HG03520 (cell line): ENCODE measurements at regions not wholly inside any gene's neighbourhood (a gene's known extent, or its start where the extent isn't known, plus 50 kb on each side); places are given as distances from the start of the nearest gene placed in this dataset.

Source experiments
- ATAC-seq: cut with Tn5 transposase; IDR thresholded peaks from one replicate; pipeline ENCODE4 v1.9.1; 2021; ENCODE audit warnings: mild to moderate bottlenecking, moderate library complexity; ENCODE audit not compliant: unreplicated experiment

DNA sequence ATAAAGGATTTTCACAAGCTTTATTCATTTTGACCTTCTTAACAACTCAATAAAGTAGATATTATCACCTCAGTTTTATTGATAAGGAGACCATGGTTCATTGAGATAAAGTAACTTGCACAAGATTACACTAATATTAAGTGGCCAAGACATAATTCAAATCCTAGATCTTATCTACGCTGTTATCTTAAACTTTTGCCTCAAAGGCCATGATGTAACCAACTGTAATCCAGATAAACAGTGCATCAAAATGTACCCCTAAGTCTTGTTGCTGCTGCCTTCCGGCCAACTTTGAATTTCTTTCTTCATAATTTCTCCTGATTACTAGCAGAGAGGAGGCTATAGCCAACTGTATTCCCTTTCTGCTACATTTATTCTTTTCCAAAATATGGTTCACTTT is 1094.8 kb upstream of the PIK3C3 start:
- no peak for ATAC-seq

DNA sequence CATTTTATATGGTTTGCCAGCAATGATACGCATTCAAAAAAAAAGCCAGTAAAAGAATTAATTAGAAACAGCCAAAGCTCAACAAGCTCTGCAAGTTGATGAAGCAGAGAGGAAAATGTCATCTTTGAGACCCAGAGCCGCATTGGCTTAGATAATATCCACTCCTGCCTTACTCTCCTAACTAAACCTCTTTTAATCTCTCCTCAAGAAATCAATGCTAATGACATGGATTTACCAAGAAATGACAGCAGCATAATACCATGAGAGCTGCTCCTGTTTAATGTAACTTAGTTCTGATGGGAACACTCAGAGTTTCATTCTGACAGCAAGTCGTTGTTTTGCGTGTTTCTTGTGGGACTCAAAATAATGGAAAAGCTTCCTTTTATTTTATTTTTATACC is 1099.4 kb upstream of the PIK3C3 start:
- no peak for ATAC-seq

DNA sequence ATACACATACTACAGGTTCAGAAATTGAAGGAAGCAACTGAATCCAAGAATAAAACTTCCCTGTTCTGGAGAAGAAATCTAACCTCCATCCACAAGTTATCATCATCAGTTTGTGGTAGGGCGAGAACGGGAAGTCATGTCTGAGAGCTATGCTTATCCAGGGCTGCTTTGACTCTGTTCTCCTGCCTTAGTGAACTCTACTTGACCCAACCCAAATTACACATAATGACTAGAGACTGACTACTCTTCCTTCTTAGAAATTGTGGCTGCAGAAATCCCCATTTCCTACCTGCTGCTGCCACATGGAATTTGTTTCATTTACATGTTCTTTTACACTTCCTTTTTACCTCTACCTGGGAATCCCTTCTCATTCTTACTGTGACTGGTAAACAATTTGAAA is 1102.6 kb upstream of the PIK3C3 start:
- no peak for ATAC-seq

DNA sequence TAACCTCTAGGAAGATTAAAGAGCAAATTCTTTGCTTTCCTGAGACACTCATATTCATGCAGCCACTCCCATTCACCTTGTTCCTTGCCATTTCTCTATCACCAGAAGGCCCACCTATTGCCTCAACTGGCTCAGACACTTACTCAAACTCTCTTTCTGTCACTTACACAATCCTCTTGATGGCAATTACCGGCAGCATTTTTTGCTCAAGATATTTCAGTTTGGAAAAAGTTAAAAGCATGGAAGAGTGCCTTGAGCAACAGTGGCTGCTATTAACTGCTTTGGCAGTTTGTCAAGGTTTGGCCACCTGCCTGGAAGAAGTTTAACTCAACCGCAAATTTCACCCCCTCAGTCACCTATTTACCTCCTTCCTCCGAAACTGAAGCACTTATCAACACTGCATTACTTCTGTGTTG is 1104.0 kb upstream of the PIK3C3 start:
- no peak for ATAC-seq

DNA sequence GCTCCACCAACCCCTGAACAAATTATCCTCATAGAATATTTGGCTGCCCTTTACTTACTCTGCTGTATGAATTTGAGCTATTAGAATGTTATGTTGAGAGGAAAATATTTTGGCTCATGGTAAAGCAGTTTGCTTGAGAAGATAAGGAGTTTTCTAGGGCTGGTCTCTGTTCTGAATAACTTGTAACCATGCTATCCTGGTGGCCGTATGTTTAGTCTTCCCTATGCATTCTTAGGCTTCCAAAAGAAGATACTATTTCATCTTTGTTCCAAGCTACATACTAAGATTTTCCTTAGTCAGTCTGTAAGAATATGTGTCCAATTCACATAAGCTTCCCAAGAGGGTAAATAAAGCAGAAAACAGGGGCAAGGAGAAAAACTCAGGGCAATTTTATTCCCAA is 1105.1 kb upstream of the PIK3C3 start:
- ATAC-seq, result no peak

DNA sequence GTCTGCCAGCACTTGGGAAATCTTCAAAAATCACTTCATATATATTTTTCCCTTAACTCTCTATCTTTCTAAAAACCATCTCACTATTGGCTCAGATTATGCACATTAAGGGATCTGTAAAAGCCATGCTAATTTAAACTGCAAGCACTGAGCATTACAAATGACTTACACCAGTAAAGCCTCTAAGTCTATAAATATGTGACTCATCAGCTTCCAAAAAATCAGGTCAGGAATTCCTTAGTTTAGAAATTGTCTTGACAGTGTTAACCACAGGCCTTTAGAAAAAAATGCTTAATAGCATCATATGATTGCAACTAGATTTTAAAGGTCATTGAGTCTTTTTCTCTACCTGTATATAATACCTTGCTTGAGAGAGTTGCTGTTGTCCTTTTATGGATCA is 1113.6 kb upstream of the PIK3C3 start:
- no peak for ATAC-seq

DNA sequence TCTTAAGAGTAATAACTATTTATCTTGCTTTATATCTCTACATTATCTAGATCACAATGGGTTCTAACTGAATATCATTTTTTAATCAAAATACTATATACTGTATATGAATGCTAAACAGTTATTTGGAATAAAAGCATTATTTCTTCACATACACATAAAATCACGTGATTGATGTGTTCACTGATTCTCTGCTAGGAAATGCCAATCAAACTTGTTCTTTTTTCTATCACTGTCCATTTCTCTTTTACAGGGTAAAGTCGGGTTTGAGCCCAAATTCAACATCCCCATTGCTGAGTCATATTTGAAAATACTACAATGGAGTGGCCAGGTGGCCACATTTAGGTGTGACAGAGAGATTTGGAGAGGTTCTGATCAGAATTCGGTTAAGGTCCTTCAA is 1114.0 kb upstream of the PIK3C3 start:
- ATAC-seq, result no peak

DNA sequence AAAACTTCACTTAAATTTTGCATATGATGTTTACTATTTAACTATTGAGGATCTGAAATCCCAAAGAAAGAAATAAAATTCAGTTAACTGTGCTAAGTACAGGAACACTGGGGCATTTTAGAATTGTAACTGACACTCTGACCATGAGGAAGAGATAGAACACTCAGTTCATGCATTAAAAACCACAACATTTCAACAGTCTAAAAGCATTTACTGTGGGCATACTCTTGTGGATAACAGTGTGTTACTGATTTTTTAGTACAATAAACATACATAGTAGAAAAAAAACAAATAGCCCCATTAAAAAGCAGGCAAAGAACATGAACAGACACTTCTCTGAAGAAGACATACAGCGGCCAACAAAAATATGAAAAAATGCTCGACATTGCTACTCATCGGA is 1122.7 kb upstream of the PIK3C3 start:
- ATAC-seq, result no peak

DNA sequence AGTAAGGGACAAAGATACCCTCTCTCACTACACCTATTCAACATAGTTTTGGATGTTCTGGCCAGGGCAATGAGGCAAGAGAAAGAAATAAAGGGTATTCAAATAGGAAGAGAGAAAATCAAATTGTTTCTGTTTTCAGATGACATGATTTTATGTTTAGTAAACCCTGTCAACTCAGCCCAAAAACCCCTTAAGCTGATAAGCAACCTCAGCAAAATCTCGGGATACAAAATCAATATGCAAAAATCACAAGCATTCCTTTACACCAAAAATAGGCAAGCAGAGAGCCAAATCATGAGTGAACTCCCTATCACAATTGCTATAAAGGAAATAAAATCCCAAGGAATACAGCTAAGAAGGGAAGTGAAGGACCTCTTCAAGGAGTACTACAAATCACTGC is 1130.7 kb upstream of the PIK3C3 start:
- ATAC-seq, result no peak

DNA sequence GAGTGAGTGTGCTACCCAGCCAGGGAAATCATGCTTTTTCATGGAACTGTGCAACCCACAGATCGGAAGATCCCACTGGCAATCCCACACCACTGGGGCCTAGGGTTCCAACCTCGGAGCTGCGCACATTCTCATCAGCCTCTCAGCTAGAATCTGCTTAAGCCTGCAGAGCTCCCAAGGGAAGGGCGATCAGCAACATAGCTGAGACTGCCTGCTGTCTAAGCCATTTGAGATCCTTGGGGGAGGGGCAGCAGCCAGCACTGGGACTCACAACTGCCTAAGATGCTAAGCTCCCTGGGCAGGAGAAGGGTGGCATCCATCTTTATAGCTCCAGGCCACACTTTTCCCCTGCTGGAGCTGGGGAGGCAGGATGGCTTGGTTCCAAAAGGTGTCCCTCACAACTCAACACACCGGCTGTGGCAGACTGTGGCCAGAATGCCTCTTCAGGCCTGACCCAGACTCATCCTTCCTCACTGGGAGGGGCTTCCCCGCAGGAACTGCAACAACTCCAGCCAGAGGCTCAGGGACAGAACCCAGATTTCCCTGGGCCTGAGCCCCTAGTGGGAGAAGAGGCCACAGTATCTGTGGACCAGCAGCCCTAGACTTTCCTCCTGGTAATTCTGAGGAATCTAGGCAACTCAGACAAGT is 1133.3 kb upstream of the PIK3C3 start:
- ATAC-seq, result no peak

DNA sequence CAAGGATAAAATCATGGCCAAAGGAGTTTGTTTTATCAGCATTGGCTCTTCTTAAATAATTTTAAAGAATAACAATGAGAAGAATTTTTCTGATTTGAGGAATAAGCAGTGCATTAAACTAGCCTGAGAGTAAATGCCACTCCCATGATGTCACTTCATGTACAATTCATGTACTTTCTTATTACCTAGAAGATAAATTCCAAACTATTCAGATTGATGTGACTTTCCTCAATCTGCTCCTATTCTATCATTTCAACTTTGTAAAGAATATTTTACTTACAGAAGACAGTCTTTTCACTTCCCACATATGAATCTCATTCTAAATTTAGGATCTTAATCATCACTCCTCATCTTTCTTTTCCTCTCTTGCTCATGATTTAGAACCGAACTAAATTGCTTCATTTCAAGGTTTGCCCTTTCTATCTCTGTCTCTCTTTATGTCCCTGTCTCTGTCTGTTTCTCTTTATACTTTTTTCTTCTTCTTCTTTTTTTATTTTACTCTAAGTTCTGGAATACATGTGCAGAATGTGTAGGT is 1142.0 kb upstream of the PIK3C3 start:
- no peak for ATAC-seq

DNA sequence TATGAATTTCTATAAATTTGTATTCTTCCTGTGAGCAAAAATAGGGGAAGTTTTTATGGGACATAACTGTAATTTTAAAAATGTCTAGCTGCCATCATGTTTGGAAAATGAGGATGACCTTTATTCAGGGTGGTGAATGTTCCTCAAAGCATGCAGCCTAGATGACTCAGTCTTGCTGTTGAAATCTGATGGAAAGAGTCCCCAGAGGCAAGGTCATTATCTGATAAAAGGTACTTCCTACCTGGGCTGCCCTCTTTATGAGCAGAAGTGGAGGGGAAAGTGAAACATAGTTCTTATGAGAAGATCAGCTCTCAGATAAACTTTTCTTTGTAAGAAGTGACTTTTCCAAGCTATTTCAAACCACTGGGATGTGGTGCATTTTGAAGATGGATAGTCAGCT is 1144.7 kb upstream of the PIK3C3 start:
- ATAC-seq, result no peak

DNA sequence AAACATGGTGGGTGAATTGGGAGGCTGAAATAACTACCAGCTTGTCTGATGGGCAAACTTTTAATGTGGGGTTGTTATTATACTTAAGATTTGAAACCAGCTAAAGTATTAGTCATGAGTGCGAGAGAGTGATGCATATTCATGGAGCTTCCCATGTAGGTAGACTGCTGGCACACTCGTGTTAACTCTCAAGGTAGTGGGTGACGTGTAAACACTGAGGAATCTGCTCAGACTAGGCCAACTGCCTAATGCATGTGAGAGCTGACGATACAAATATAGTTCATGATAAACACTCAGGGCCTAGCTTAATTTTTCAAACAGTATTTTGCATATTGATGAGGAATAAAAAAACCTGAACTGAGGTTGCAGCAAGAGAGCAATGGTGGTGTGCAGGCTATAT is 1165.7 kb upstream of the PIK3C3 start:
- ATAC-seq, result no peak

DNA sequence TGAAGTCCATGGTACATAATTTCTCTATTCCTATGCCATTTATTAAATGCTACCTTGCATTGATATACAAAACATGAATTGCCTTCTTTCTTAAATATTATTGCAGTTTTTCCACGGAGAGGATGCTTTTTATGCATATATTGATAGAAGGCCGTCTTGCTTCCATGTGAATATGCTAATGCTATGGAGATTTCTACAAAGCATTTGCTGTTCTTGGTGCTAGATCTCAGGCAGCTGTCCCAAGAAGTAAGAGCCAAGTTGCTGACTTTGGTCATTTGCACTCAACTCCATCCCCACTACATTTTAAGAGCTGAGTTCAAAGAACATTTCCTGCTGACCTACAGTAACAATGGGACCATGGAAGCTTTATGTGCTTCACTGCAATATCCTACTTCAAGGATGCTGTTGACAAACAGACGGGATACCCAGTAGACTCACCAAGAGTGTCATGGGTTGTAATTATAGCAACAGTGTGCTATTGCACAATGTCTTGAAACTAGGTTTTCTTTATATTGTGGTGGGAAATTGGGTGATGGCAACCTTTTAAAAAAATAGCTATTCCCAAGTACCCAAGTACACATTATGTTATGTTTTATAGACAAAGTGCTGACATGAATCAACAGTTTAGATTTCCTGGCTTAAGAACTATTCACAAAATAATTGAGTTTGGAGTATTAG is 1172.4 kb upstream of the PIK3C3 start:
- ATAC-seq, result no peak

DNA sequence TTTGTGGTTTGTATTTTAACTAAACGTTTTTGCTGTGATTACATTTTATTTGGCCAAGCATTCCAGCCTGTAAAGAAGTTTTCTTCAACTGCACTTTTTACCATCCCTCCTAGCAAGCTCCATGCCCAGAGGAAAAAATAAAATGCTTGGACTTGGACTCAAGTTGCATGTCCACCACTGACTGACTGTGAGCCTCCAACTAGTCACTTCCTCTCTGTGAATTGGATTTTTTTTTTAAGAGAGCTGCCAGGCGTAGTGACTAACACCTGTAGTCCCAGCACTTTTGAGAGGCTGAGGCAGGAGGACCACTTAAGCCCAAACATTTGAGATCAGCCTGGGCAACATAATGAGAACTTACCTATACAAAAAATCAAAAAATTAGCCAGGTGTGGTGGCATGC is 1185.2 kb upstream of the PIK3C3 start:
- ATAC-seq, result no peak

DNA sequence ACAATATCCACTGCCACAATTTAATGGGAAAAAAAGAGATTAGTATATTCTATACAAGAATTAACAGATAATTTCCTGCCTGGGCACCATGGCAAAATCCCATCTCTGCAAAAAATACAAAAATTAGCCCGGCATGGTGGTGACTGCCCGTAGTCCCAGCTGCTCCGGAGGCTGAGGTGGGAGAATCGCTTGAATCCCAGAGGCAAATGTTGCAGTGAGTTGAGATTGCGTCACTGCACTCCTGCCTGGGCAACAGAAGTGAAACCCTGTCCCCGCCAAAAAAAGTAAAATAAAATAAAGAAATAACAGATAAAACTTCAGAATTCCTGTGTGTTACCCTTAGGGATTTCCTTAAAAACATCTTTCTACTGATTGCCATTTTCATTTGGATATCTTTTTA is 1194.8 kb upstream of the PIK3C3 start:
- no peak for ATAC-seq

DNA sequence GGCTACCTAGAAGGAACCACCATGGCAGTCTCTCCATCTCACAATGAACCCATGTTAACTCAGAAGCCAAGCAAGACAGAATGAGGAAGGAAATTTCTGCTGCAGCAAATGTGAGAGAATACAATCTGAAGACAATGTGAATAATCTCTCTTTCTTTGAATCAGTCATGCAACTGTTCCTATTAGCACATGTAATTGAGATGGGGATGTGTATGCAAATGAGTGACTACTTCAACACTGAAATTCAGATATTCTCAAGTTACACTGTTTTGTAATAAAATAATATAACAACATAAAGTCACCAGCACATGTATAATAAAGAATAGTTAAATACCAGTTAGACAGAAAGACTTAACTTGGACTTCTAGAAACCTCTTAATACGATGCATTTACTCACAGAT is 1200.6 kb upstream of the PIK3C3 start:
- no peak for ATAC-seq

DNA sequence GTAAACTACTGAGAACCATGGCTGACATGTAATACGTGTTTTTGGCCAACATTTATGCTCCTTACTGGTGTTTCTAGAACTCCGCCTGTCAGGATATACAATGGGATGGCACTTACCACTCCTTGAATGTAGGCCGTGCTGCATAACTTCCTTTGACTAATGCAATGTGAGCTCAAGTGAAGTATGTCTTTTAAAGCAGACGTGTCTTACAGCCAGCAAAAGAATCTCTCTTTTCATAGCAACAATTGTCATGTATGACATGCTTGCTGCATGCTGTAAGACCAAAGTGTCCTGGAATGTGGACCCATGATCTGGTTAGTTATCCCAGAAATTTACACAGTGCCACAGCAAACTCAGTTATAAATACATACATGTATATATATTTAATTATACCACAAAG is 1202.7 kb upstream of the PIK3C3 start:
- no peak for ATAC-seq

DNA sequence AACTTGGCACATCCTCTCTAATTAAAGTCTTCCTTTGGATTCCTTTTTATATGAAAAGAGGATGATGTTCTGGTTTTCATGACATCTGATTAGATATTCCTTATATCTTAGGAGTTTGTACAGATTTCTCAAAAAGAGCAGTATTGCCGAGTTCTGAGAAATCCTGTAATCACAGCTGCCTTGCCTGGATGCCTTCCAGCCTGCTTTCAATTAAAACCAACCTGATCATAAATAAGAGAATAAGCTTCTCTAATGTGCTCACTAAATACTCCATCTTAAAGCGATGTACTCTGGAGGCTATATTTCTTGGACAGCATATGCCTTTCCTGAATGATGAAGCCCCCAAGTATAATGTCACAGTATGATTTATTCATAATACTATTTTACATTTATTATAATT is 1203.8 kb upstream of the PIK3C3 start:
- ATAC-seq, result no peak

DNA sequence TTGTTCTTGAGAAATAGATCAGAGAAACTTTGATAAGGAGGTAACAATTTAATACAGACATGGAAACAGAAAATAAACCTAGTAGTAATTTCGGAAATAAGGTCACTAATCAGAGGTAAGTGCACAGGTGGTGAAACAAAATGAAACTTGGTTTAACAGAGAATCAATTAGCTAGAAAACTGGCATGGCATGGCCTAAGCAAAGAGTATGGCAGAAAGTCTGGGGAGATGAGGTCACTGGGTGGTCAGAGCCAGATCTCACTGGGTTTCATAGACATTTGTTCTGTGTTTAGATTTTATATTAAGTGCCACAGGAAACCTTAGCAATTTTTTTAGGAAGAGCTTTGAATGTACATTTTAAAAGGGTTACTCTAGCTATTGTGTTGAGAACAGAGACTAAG is 1216.0 kb upstream of the PIK3C3 start:
- ATAC-seq, result no peak

DNA sequence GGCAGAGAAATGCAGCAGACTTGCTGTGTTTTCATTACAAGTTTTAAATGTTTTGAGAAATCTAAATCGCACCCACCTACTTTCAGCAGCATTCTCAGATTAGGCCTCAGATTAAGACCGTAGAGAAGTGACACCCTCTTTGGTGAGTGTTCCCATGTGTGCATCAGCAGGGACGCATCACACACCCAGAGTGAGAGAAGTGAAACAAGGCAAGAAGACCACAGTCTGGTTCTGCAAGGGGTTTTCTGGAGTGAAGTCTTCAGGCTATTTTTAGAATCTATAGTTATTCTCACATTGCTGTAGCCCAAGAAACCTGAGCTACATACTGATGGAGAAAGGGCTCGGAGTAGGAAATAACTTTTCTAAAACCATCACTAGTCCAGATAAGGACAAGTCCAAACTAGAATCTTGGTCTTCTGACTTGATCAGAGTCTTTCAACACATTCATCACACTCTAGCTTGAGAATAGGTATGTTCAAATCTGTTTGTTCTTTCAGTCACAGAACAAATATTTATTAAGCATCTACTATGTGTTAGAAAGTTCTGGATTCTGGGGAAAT is 1216.6 kb upstream of the PIK3C3 start:
- peak; percentile 93 for ATAC-seq

DNA sequence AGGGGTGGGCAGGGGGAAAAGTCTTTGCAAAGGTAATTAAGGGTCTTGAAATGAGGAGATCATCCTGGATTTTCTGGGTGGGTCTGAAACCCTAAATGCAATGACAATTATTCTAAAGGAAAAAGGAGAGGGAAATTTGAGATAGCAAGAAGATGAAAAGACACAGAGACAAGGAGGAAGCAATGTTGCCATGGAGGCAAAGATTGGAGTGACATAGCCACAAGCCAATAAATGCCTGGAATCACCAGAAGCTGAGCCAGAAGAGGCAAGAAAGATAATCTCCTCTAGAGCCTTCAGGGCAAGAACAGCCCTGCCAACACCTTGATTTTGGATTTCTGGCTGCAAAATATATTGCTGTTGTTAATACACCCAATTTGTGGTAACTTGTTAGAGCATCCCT is 1246.3 kb upstream of the PIK3C3 start:
- no peak for ATAC-seq
